ENCODE measurements at regions not wholly inside any gene's neighbourhood (a gene's known extent, or its start where the extent isn't known, plus 50 kb on each side); places are given as distances from the start of the nearest gene placed in this dataset.

DNA sequence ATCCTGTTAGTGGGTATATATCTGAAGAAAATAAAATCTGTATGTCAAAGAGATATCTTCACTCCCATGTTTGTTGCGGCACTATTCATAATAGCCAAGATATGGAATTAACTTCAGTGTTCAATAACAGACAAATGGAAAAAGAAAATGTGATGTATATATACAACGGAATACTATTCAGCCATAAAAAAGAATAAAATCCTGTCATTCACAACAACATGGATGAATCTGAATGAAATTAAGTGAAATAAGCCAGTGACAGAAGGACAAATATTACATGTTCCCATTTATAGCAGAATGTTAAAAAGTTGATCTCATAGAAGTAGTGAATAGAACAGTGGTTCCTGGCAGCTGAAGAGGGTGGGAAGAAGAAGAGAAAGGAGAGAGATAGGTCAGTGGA is 239.1 kb upstream of the RUNX1 start:
- TF ChIP-seq TCF4 (CRISPR knock-in tag; IDR thresholded peaks at IDR 0.05; ENCODE audit: borderline replicate concordance) (no peak), ARNTL (CRISPR knock-in tag; IDR thresholded peaks at IDR 0.05; ENCODE audit: borderline replicate concordance, low read depth) (no peak), ZFP3 (CRISPR knock-in tag; IDR thresholded peaks at IDR 0.05) (no peak), OSR1 (CRISPR knock-in tag; IDR thresholded peaks at IDR 0.05) (no peak), BACH2 (CRISPR knock-in tag; IDR thresholded peaks at IDR 0.05; ENCODE audit: borderline replicate concordance) (no peak), ESRRG (CRISPR knock-in tag; IDR thresholded peaks at IDR 0.05) (no peak)
- TF ChIP-seq, protein P1, sequence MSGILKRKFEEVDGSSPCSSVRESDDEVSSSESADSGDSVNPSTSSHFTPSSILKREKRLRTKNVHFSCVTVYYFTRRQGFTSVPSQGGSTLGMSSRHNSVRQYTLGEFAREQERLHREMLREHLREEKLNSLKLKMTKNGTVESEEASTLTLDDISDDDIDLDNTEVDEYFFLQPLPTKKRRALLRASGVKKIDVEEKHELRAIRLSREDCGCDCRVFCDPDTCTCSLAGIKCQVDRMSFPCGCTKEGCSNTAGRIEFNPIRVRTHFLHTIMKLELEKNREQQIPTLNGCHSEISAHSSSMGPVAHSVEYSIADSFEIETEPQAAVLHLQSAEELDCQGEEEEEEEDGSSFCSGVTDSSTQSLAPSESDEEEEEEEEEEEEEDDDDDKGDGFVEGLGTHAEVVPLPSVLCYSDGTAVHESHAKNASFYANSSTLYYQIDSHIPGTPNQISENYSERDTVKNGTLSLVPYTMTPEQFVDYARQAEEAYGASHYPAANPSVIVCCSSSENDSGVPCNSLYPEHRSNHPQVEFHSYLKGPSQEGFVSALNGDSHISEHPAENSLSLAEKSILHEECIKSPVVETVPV (CRISPR knock-in tag; IDR thresholded peaks at IDR 0.05) = no peak
- TF ChIP-seq, protein P2, sequence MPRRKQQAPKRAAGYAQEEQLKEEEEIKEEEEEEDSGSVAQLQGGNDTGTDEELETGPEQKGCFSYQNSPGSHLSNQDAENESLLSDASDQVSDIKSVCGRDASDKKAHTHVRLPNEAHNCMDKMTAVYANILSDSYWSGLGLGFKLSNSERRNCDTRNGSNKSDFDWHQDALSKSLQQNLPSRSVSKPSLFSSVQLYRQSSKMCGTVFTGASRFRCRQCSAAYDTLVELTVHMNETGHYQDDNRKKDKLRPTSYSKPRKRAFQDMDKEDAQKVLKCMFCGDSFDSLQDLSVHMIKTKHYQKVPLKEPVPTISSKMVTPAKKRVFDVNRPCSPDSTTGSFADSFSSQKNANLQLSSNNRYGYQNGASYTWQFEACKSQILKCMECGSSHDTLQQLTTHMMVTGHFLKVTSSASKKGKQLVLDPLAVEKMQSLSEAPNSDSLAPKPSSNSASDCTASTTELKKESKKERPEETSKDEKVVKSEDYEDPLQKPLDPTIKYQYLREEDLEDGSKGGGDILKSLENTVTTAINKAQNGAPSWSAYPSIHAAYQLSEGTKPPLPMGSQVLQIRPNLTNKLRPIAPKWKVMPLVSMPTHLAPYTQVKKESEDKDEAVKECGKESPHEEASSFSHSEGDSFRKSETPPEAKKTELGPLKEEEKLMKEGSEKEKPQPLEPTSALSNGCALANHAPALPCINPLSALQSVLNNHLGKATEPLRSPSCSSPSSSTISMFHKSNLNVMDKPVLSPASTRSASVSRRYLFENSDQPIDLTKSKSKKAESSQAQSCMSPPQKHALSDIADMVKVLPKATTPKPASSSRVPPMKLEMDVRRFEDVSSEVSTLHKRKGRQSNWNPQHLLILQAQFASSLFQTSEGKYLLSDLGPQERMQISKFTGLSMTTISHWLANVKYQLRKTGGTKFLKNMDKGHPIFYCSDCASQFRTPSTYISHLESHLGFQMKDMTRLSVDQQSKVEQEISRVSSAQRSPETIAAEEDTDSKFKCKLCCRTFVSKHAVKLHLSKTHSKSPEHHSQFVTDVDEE (CRISPR knock-in tag; IDR thresholded peaks at IDR 0.05) = no peak

All from SK-N-SH treated with all-trans-retinoic acid at 6 μM for 48 hours (cell line).